HL-60 (cell line): ENCODE measurements at regions not wholly inside any gene's neighbourhood (a gene's known extent, or its start where the extent isn't known, plus 50 kb on each side); places are given as distances from the start of the nearest gene placed in this dataset.

Experiments
- DNase-seq, 2 experiments: peaks; one replicate each; pipeline ENCODE4 v3.0.0-alpha.2; 2010 to 2020; ENCODE audit warnings: low read depth in 1 of 2, low spot score in 1 of 2
- H3K27ac ChIP-seq: fragments of 250-450 bp; sonication (Bioruptor Pico); replicated peaks from 2 replicates; pipeline ENCODE4 v1.5.1; 2020; ENCODE audit warnings: mild to moderate bottlenecking, moderate library complexity
- H3K27me3 ChIP-seq: fragments of 250-450 bp; sonication (Bioruptor Pico); 2 replicates; pipeline ENCODE4 v1.5.1; 2021; ENCODE audit warnings: mild to moderate bottlenecking, moderate library complexity; ENCODE audit not compliant: insufficient read depth, poor library complexity, severe bottlenecking
- H3K4me3 ChIP-seq: replicated peaks from 2 replicates; pipeline ENCODE4 v1.5.1; 2011; ENCODE audit warnings: mild to moderate bottlenecking, control low read depth, low read length; ENCODE audit not compliant: insufficient read depth
- TF ChIP-seq, protein P1 (sequence below): IDR thresholded peaks from 2 replicates; pipeline ENCODE4 v1.6.1; 2012; ENCODE audit warnings: low read depth; ENCODE audit not compliant: insufficient replicate concordance

DNA sequence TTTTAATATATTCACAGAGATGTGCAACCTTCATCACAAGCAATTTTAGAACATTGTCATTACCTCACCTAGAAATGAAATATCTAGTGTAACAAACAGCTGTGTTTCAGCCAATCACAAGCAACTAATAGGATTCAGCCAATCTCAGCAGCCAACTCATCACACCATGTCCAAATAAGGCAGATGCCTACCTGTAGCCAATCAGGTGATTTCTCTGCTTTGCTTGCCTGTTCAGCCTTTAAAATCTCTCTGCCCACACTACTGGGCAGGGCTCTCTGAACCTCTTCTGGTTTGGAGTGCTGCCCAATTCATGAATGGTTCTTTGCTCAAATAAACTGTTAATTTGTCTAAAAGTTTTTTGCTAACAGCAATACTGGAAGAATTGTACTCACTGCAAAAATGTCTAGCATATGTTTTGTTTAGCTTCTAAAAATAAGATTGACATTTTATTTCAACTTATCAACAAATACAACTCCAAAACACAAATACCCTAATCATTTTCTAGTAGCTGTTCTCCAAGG is 52.4 kb upstream of the IGFBP7 start:
- no peak for DNase-seq
- Histone ChIP-seq H3K27me3 (no peaks in the 10 kb centered on the region), H3K27ac (no peak overlapping the region), H3K4me3 (no peak overlapping the region)
- TF ChIP-seq, protein P1, sequence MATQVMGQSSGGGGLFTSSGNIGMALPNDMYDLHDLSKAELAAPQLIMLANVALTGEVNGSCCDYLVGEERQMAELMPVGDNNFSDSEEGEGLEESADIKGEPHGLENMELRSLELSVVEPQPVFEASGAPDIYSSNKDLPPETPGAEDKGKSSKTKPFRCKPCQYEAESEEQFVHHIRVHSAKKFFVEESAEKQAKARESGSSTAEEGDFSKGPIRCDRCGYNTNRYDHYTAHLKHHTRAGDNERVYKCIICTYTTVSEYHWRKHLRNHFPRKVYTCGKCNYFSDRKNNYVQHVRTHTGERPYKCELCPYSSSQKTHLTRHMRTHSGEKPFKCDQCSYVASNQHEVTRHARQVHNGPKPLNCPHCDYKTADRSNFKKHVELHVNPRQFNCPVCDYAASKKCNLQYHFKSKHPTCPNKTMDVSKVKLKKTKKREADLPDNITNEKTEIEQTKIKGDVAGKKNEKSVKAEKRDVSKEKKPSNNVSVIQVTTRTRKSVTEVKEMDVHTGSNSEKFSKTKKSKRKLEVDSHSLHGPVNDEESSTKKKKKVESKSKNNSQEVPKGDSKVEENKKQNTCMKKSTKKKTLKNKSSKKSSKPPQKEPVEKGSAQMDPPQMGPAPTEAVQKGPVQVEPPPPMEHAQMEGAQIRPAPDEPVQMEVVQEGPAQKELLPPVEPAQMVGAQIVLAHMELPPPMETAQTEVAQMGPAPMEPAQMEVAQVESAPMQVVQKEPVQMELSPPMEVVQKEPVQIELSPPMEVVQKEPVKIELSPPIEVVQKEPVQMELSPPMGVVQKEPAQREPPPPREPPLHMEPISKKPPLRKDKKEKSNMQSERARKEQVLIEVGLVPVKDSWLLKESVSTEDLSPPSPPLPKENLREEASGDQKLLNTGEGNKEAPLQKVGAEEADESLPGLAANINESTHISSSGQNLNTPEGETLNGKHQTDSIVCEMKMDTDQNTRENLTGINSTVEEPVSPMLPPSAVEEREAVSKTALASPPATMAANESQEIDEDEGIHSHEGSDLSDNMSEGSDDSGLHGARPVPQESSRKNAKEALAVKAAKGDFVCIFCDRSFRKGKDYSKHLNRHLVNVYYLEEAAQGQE = no peak
